BLaER1 treated with 17β-estradiol and CSF1 and Interleukin-3, amounts not matched to agents 10 nM and 100 nM (cell line): ENCODE measurements at regions not wholly inside any gene's neighbourhood (a gene's known extent, or its start where the extent isn't known, plus 50 kb on each side); places are given as distances from the start of the nearest gene placed in this dataset.
"Not testable (repeated sequence)": the region's sequence is repeated elsewhere in the genome, so short reads cannot be mapped to it uniquely, and the experiment has no call there.

Experiments
- H3K27ac ChIP-seq, 11 experiments: shearing (Covaris generic); formaldehyde crosslinking; 2 replicates each; pipeline ENCODE4 v1.8.1; 2022
- H3K27me3 ChIP-seq, 11 experiments: shearing (Covaris generic); formaldehyde crosslinking; 2 replicates each; pipeline ENCODE4 v1.8.1; 2022
- H3K36me3 ChIP-seq, 11 experiments: shearing (Covaris generic); formaldehyde crosslinking; 2 replicates each; pipeline ENCODE4 v1.8.1; 2022
- H3K4me1 ChIP-seq, 10 experiments: shearing (Covaris generic); formaldehyde crosslinking; 2 replicates each; pipeline ENCODE4 v1.8.1; 2022
- H3K4me2 ChIP-seq, 11 experiments: shearing (Covaris generic); formaldehyde crosslinking; 2 replicates each; pipeline ENCODE4 v1.8.1; 2022
- H3K4me3 ChIP-seq, 10 experiments: shearing (Covaris generic); formaldehyde crosslinking; 2 replicates each; pipeline ENCODE4 v1.8.1; 2022
- H3K9ac ChIP-seq, 11 experiments: shearing (Covaris generic); formaldehyde crosslinking; 2 replicates each; pipeline ENCODE4 v1.8.1; 2022
- H3K9me3 ChIP-seq, 11 experiments: shearing (Covaris generic); formaldehyde crosslinking; replicated peaks in 1 of 11; 2 replicates each; pipeline ENCODE4 v1.8.1; 2022
- H4K20me1 ChIP-seq, 11 experiments: shearing (Covaris generic); formaldehyde crosslinking; 2 replicates each; pipeline ENCODE4 v1.8.1; 2022
- Cebpa-rat ChIP-seq, 11 experiments: shearing (Covaris generic); IDR thresholded peaks; 2 replicates each; pipeline ENCODE4 v1.8.1; 2022

DNA sequence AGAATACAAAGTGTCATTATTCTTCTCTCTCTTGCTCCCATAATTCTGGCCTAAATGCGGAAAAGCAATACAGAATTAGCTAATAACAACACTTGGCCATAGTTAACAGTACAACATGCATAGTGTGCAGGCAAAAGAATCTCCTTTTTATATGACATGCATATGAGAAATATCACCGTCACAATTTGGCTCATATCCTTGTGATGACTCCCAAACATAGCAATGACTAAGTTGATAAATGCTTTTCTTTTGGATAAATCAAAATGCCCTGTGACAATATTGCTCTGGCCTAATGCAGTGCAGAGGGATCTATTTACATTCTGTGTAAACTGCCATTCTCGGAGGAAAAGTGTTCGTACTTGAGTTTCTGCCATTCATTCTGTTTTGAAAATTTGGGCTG lies 121.9 kb upstream of the GHR start:
- H3K4me1 ChIP-seq: peaks cover 0 to 15% (median 6%) of the 10 kb centered on the region in 10 experiments; a peak in 14 of 20 replicates
- H3K4me2 ChIP-seq: no peak overlapping the region
- H3K36me3 ChIP-seq: no peaks in the 10 kb centered on the region
- H4K20me1 ChIP-seq: peaks cover 0 to 5% (median 0%) of the 10 kb centered on the region in 11 experiments; a peak in 4 of 22 replicates
- TF ChIP-seq Cebpa-rat (IDR thresholded peaks at IDR 0.05): no peak
- peaks cover 0 to 54% (median 0%) of the 10 kb centered on the region in 11 experiments; a peak in 4 of 22 replicates for H3K27me3 ChIP-seq
- no peak overlapping the region for H3K9ac ChIP-seq
- H3K4me3 ChIP-seq: no peak overlapping the region
- H3K27ac ChIP-seq: no peak overlapping the region
- peaks cover 0 to 17% (median 5%) of the 10 kb centered on the region in 11 experiments; a peak in 11 of 22 replicates for H3K9me3 ChIP-seq

DNA sequence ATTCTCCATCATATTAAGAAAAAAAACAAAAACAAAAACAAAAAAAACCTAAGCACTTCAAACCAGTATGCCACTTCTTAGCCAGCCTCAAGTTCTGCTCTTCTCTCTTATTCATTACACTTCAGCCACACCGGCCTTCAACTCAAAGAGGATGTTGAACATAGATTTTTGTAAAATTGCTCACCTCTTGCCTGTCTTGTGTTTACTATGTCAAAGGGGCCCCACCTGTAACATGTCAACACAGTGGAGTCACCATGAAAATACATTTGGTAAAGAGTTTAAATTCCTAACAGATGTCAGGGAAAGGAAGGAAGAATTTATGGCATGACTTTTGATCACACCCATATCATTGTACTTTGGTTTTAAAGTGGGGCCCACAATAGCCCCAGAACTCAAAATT lies 121.1 kb upstream of the GHR start:
- H3K4me1 ChIP-seq: peaks cover 0 to 22% (median 9%) of the 10 kb centered on the region in 10 experiments; a peak in 14 of 20 replicates
- peaks cover 0 to 57% (median 0%) of the 10 kb centered on the region in 11 experiments; a peak in 4 of 22 replicates for H3K27me3 ChIP-seq
- H4K20me1 ChIP-seq: peaks cover 0 to 6% (median 0%) of the 10 kb centered on the region in 11 experiments; a peak in 4 of 22 replicates
- H3K4me3 ChIP-seq: no peak overlapping the region
- no peaks in the 10 kb centered on the region for H3K36me3 ChIP-seq
- no peak overlapping the region for H3K27ac ChIP-seq
- no peak overlapping the region for H3K9ac ChIP-seq
- H3K9me3 ChIP-seq: peaks cover 0 to 9% (median 5%) of the 10 kb centered on the region in 11 experiments; a peak in 9 of 22 replicates
- TF ChIP-seq Cebpa-rat (IDR thresholded peaks at IDR 0.05): no peak
- H3K4me2 ChIP-seq: no peak overlapping the region

DNA sequence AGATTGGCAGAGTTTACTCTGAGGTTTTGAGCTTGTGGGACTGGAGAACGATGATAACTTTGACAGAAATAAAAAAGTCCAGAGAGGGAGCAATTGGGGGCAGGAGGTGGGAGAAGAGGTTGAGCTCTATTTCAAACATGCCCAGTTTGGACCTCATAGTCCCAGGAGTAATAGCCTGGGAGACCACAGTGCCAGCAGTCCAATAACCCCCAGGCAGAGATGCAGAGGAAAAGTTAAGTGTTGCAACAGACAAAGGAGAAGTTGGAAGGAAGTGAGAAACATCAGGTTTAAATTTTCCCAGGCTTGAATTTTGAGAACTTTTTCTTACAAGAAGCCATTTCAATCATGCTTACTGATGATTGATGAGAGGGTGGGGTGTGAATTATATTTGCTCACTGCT lies 117.0 kb upstream of the GHR start:
- Histone ChIP-seq H3K4me2 (peak overlapping the region in 8 of 11 experiments; percentile 31 to 70 (median 55); a peak in 14 of 22 replicates), H3K27me3 (peaks cover 0 to 75% (median 0%) of the 10 kb centered on the region in 11 experiments; a peak in 5 of 22 replicates), H3K9ac (no peak overlapping the region), H3K4me3 (no peak overlapping the region), H4K20me1 (peaks cover 0 to 6% (median 0%) of the 10 kb centered on the region in 11 experiments; a peak in 4 of 22 replicates), H3K36me3 (no peaks in the 10 kb centered on the region), H3K4me1 (peaks cover 0 to 26% (median 9%) of the 10 kb centered on the region in 10 experiments; a peak in 15 of 20 replicates), H3K27ac (peak overlapping the region in 5 of 11 experiments; percentile 14 to 35 (median 17); a peak in 5 of 22 replicates), H3K9me3 (no peaks in the 10 kb centered on the region)
- TF ChIP-seq Cebpa-rat (IDR thresholded peaks at IDR 0.05): no peak

DNA sequence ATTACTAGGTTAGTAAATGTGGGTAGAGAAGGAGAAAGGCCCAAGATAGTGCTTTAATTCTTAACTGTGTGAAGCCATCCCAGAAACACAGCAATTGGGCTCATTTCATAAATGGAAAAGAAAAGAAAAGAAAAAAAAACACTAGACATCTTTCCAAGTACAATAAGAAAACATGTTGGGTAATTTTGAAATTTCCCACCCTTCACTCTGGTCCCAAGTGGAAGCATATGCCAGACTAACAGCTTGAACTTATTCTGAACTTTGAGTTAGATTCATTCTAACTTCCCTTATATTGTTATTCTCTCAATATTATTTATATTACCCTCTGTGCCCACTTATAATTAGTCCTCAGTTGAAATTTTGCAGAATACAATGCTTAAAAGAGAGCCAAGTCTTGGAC lies 113.4 kb upstream of the GHR start:
- Histone ChIP-seq H3K27me3 (peaks cover 0 to 73% (median 0%) of the 10 kb centered on the region in 11 experiments; a peak in 5 of 22 replicates), H3K4me3 (no peak overlapping the region), H3K27ac (no peak overlapping the region), H3K4me2 (no peak overlapping the region), H3K9me3 (peaks cover 0 to 11% (median 0%) of the 10 kb centered on the region in 11 experiments; a peak in 1 of 22 replicates), H4K20me1 (peaks cover 0 to 6% (median 0%) of the 10 kb centered on the region in 11 experiments; a peak in 4 of 22 replicates), H3K9ac (no peak overlapping the region), H3K4me1 (peaks cover 0 to 26% (median 9%) of the 10 kb centered on the region in 10 experiments; a peak in 15 of 20 replicates), H3K36me3 (no peaks in the 10 kb centered on the region)
- TF ChIP-seq Cebpa-rat (IDR thresholded peaks at IDR 0.05): no peak

DNA sequence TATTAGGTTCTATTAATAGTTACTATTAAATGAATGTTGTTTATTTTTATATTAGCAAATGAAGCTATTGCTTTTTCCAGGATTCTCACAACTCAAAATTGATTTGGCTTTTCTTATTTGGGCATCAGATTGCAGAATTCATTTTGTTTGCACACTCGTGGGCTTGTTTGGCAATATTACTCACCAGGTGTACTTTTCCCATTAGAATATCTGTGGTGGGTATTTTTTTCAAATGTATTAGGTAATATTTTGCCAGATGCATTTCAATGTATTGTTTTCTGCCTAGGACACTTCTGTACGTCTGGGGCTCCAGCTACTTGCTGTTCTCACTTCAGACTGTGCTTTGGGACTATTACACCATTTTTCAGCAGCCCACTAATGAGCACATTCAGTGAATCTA lies 108.0 kb upstream of the GHR start:
- Histone ChIP-seq H4K20me1 (no peaks in the 10 kb centered on the region), H3K9ac (no peak overlapping the region), H3K36me3 (no peaks in the 10 kb centered on the region), H3K27ac (no peak overlapping the region), H3K4me3 (no peak overlapping the region), H3K9me3 (peaks cover 19 to 50% (median 28%) of the 10 kb centered on the region in 11 experiments), H3K4me2 (no peak overlapping the region), H3K4me1 (peaks cover 0 to 3% (median 0%) of the 10 kb centered on the region in 10 experiments; a peak in 1 of 20 replicates), H3K27me3 (peaks cover 0 to 35% (median 0%) of the 10 kb centered on the region in 11 experiments; a peak in 4 of 22 replicates)
- no peak for TF ChIP-seq Cebpa-rat (IDR thresholded peaks at IDR 0.05)

DNA sequence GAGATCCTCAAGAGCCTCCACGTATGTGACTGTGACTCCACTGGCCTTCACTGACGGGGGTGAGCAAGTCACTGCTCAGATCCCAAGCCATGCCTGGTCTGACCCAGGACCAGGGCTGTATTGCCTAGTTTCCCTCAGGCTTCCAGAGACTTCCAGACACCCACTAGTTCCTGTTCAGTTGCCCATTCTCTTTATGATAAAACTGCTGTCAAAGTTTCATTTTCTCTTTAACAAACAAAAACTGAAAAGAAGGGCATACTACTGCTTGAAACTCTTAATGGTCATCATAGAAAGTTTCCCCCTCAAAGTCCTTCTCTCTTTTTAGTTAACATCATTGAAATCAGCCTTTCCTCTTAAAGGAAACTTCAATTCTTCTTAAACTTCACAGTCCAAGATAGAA lies 105.7 kb upstream of the GHR start:
- TF ChIP-seq Cebpa-rat (IDR thresholded peaks at IDR 0.05): no peak
- H3K27ac ChIP-seq: no peak overlapping the region
- H3K9me3 ChIP-seq: peaks cover 26 to 67% (median 35%) of the 10 kb centered on the region in 11 experiments
- peaks cover 0 to 12% (median 0%) of the 10 kb centered on the region in 11 experiments; a peak in 2 of 22 replicates for H3K27me3 ChIP-seq
- H3K4me1 ChIP-seq: no peaks in the 10 kb centered on the region
- H3K4me2 ChIP-seq: no peak overlapping the region
- H3K36me3 ChIP-seq: no peaks in the 10 kb centered on the region
- H3K4me3 ChIP-seq: no peak overlapping the region
- no peak overlapping the region for H3K9ac ChIP-seq
- no peaks in the 10 kb centered on the region for H4K20me1 ChIP-seq

DNA sequence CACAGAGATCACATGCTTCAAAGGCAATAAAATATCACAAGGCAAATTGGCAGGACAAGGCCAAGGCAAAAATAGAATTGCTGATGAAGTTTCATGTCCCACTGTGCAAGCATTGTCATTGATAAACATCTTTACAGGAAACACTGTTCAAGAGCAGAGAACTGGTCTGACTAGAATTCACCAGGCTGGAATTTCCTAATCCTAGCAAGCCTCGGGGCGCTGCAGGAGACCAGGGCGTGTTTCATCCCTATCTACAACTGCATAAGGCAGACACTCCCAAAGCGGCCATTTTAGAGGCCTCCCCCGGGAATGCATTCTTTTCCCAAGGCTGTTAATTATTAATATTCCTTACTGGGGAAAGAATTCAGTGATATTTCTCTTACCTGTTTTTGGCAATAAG lies 103.7 kb upstream of the GHR start:
- not testable (repeated sequence) for H4K20me1 ChIP-seq, H3K9ac ChIP-seq, H3K36me3 ChIP-seq, H3K27ac ChIP-seq, H3K4me1 ChIP-seq, H3K27me3 ChIP-seq, H3K4me2 ChIP-seq, H3K4me3 ChIP-seq
- H3K9me3 ChIP-seq: peaks cover 26 to 57% (median 35%) of the 10 kb centered on the region in 11 experiments

DNA sequence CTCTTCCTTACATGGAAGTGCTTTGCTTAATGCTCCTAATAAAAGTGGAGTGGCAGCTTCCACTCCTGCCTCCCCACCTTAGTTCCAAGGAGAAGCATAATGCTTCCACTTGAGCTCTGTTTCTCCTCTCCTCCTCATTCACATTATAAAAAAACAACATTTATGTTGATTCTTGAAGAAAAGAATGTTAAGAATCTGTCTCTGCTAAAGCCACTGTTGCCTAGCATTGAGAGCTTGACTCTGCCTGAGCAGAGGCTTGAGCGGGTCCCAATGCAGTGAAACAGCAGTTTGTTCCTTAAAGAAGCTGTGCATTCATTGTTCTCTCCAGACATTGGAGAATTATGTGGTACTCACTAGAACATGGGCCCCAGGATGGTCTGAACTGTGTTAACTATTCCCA lies 101.5 kb upstream of the GHR start:
- no peak for TF ChIP-seq Cebpa-rat (IDR thresholded peaks at IDR 0.05)
- H3K9me3 ChIP-seq: peaks cover 26 to 53% (median 35%) of the 10 kb centered on the region in 11 experiments
- H3K9ac ChIP-seq: no peak overlapping the region
- no peak overlapping the region for H3K4me3 ChIP-seq
- H3K36me3 ChIP-seq: no peaks in the 10 kb centered on the region
- H3K27ac ChIP-seq: no peak overlapping the region
- H3K4me1 ChIP-seq: no peaks in the 10 kb centered on the region
- H3K27me3 ChIP-seq: no peaks in the 10 kb centered on the region
- H4K20me1 ChIP-seq: no peaks in the 10 kb centered on the region
- H3K4me2 ChIP-seq: no peak overlapping the region

DNA sequence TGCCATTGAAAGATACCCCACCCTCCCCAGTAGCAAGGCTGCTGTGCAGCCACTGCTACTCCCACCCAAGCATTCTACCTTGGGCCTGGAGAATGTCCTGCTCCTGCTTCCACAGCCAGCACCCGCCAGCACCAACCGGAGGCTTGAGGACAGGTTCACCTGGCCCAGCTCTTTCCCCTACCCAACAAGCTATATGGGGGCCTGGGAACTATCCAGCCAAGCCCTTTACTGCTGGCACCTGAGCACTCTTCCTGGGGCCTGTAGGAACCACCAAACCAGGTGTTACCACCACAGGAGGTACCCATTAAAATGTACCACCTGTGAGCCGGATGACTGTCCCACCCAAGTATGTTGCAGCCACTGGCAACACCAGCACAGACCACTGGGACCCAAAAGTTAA lies 86.1 kb upstream of the GHR start:
- H3K4me2 ChIP-seq: no peak overlapping the region
- no peak overlapping the region for H3K9ac ChIP-seq
- peaks cover 30 to 45% (median 31%) of the 10 kb centered on the region in 11 experiments for H3K9me3 ChIP-seq
- no peak for TF ChIP-seq Cebpa-rat (IDR thresholded peaks at IDR 0.05)
- no peak overlapping the region for H3K27ac ChIP-seq
- no peaks in the 10 kb centered on the region for H3K36me3 ChIP-seq
- H3K4me3 ChIP-seq: no peak overlapping the region
- H3K27me3 ChIP-seq: no peaks in the 10 kb centered on the region
- H4K20me1 ChIP-seq: no peaks in the 10 kb centered on the region
- no peaks in the 10 kb centered on the region for H3K4me1 ChIP-seq

DNA sequence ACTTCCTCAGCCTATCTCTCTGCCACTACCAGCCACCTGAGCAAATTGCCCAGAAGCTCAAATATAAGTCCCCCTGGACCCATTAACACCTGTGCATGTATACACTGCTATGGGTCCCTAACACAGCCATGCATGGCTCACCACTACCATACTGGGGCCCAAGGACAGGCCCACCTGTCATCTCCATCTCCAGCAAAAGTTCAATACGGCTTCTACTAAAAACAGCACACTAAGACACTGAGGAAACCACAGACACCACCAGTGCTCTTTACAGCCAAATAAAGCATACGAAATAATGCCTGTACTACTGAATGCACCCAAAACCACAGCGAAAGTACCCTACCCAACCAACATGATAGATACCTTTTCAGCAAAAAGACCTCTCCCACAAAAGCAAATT lies 85.6 kb upstream of the GHR start:
- Histone ChIP-seq H3K4me2 (no peak overlapping the region), H3K27me3 (no peaks in the 10 kb centered on the region), H4K20me1 (no peaks in the 10 kb centered on the region), H3K9me3 (peaks cover 30 to 45% (median 31%) of the 10 kb centered on the region in 11 experiments), H3K27ac (no peak overlapping the region), H3K9ac (no peak overlapping the region), H3K4me3 (no peak overlapping the region), H3K36me3 (no peaks in the 10 kb centered on the region), H3K4me1 (no peaks in the 10 kb centered on the region)
- TF ChIP-seq Cebpa-rat (IDR thresholded peaks at IDR 0.05): no peak
